Fibroblast of peridontal ligament (primary cell): ENCODE measurements at regions not wholly inside any gene's neighbourhood (a gene's known extent, or its start where the extent isn't known, plus 50 kb on each side); places are given as distances from the start of the nearest gene placed in this dataset.

ENCODE experiments used
- DNase-seq: peaks from one replicate; pipeline ENCODE4 v3.0.0-alpha.2; 2010; ENCODE audit errors: extremely low read depth

DNA sequence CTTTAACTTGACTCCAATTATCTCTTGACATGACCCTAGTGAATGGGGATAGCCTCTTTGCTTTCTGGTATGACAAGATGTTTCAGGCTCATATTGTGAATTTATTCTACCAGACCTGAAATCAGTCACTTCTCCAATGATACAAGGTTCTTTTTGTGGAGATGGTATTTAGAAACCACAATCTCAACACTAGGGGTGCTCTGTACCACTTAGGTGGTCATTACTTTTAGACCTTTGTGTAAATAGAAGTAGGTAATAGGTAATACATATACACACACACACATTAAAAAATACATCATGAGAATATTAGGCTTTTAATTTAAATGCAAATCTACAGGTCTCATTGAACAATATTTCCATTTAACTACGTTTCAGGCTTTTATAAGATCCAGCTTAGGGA, 199.0 kb upstream of the RHOBTB1 start:
- DNase-seq = no peak

DNA sequence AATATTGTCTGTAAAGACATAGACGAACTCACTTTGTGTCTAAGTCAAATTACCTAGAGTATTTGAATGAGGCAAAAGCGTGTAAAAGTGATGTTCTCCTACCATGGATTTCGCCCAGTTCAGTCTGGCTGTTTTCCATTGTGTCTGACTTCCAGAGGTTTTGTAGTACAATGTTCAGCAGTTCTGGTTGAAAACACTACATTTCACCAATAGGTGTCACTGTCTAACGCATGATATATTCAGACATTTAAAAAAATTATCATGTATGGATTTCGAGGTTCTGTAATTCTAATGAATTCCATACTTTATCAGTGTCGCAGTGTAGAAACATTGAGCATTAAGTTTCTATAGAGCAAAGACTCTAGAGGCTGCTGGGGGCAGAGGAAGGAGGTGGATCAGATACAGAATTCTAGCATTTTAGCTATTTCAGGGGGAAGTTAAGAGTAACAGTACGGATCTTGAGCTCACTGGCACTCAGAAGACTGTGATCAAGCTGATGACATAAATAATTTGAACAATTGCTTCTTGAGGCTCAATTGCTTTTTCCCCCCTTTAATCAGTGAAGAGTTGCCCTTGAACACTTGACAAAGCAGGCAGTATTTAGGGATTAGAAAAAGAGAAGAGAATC, 196.9 kb upstream of the RHOBTB1 start:
- DNase-seq = peak; percentile 94

DNA sequence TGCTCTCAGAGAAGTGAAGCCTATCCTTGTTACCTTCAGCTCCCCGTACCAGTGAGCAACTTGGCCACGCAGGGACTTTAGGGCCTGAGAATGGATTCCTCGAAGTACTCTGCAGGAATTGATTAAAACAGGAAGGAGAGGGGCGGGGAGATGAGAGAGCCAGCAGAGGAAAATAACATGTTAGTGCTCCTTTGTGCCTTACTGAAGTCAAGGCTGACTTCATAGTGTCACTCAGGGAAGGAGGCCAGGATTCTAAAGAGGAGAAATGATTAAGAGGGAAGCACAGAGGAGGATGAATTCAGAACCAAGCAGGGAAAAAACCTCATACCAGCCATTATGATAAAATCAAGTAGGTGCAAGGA, 195.6 kb upstream of the RHOBTB1 start:
- peak; percentile 32 for DNase-seq

DNA sequence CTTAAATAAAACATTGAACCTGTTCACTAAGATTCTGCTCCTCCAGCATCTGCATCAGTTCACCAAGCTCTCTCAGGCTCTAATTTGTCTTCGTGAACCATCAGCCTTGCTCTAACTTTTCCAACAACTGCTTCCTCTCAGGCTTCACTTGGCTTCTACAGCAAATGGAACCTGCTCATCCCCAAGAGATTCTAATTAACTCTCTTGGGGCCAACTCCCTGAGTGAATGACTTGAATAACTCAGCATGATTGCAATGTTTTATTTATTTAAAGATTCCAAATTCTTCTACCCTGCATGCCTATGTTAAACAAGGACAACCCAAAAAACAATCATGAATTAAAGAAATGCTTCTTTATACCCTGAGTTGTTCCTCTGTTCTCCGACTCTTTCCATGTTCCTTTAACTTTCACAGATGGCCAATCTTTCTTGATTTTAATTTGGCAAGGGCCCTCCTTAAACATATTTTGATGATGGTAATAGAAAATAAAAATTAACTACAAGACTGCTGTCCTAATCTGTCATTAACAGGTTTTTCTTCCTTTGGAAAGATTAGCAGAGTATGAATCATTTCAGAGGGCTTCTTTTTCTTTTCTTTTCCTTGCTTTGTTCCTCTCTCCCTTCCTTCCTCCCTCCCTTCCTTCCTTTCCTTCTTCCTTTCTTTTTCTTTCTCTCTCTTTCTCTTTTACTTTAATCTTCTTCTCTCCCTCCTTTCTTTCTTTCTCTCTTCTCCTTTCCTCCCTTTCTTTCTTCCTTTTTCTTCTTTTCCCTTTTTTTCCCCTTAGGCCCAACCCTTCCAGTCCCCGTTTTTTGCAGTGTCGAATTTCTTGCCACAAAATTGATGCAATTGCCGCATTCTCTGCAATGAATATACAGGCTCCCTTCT, 195.0 kb upstream of the RHOBTB1 start:
- DNase-seq = peak; percentile 78

DNA sequence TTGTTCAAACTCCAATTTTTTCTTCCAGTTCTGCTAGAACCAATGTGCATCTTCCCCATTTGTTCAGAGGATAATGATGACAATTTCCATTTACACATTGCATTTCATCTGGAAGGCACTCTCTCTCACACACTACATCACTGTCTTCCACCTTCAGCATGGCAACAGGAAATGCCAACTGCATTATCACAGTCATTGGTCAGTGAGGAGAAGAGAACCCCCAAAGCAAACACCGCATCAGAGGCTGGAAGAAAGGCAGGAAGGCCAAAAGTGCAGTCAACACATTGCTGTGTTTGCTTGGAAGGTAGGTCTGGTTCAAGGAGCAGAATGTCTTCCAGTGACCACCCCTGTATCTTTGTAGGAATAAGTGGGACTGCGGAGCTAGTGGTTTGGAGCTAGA, 192.2 kb upstream of the RHOBTB1 start:
- no peak for DNase-seq

DNA sequence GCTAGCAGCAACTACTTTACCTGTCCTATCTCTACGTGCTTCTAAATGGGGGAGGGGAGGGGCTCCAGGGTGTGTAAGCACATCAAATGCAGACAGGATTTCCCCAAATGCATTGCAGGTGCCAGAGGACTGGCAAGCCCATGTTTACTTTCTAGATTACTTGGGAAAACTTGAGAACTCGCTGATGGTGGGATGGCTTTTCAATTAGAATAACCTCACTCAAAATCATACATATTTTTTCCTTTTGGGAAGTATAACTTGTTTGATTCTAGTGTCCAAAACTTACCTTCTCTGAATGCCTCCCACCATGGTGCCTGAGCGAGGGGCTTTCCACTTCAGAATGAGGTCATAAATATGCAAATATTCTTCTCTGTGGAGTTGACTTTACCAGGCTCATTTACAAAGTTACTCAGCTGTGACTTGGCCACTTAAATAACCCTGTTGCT, 191.3 kb upstream of the RHOBTB1 start:
- no peak for DNase-seq

DNA sequence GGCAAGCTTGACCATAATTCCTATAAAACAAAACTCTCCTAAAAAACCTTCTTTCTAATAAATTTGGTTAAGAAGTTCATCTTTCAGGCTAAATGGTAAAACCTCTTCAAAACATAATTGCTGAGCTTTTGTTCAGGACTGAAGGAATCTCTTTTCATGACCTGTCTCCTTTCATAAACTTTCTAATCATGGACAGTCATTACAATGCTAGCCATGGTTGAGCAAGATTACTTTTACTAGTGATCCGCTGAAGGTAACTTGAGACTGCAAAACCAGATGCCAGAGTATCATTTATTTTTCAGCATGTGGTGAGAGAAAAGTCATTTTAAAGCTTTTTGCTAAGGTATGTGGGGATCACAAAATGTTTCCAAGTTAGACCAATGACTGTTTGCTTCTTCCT, 186.4 kb upstream of the RHOBTB1 start:
- peak; percentile 70 for DNase-seq

DNA sequence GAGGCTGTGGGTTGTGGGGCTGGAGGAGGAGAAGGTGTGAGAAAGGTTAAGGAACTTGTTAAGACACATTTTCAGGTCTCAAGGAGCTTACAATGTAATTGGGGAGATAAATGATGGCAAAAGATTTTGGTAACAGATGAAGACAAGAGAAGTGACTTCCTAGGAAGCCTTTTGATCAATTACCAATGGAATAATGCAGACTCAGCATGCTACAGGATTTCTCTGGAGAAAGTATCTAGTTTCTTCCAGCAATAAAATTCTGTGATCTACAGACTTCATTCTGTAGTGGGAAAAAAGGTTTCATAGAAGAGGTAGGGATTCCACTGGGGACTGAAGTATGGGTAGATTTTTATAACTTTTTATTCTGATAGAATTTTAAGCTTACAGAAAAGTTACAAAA, 184.2 kb upstream of the RHOBTB1 start:
- DNase-seq = no peak

DNA sequence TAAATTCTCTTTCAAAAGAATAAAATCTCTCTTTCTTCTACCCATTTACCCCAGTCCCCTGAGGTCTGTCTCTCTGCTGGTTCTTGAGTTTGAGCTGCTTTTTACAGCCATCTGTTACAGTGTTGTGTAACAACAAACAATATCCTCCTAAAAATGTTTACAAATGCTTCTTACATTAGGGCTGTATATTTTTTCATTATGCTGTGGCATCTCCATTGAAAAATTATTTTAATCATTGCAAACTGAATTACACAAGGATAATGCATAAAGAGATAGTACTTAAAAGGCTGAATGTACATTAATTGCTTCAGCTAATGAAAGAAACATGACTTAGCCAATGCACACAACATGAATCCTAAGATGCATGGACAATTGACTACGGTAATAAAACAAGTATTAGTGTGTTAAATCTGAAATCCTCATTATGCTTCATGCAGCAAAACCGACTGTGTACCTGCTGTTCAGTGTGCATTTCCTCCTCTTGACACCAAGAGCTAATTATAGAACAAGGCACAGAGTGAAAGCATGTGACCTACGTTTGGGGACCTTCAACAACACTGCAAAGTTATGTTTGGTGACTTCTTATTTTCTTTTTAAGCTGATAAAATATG, 181.7 kb upstream of the RHOBTB1 start:
- no peak for DNase-seq

DNA sequence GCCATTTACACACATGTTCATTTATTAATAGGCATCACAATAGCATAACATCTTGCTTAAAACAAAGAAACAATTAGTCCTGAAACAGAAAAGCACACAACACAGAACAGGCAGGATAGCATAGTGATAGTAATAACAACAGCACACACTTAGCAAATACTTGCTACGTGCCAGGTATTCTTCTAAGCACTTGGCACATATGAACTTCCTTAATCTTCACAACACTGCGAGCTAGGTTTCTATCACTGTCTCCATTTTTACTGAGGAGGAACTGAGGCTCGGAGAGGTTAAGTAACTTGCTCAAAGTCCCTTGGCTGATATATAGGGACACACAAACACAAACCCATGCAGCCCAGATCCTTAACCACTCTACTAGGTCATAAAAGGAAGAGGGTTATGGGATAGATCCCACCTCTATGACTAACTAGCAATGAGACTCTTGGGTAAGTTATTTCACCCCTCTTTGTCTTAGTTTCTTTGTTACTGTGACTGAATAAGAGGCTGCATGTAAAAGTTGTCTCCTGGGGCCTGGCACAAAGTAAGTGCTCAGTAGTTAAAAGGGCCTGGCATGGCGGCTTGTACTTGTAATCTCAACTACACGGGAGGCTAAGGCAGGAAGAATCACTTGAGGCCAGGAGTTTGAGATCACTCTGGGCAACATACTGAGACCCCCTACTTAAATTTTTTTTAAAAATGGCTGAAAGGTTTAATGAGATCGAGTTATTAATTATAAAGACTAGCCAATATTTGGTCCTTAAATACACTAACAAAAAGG, 181.0 kb upstream of the RHOBTB1 start:
- no peak for DNase-seq

DNA sequence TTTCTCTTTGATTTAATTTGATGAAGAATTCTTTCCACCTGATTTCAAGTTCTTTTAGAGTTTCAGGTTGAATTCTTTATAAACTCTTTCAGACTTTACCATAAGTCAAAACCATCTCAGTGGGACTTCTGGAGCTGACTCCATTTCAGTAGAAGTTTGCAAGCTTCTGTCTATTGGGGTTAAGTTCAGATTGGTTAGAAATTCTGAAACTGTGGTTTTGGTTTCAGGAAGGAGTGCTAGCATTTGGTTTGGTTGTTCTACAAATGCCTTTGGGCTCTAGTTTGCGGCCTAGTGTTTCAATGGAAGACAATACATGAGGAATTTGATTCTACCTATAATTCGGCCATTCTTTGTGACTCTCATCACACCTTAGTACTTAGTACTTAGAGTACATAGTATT, 176.8 kb upstream of the RHOBTB1 start:
- DNase-seq = no peak

DNA sequence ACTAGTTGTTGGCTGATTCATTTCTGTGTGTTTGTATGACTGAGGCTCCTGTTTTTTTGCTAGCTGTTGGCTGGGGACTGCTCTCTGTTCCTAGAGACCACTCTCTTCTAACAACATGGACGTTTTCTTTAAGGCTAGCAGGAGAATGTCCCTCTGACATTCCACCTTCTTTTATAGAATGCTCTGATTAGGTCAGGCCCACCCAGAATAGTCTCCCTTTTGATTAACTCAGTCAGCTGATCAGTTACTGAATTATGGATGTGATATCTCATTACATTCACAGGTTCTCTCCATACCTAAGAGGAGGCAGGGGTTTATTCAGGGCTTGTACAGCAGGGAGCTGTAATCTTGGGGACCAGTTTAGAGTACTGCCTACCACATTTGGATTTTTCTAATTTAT, 175.6 kb upstream of the RHOBTB1 start:
- no peak for DNase-seq

DNA sequence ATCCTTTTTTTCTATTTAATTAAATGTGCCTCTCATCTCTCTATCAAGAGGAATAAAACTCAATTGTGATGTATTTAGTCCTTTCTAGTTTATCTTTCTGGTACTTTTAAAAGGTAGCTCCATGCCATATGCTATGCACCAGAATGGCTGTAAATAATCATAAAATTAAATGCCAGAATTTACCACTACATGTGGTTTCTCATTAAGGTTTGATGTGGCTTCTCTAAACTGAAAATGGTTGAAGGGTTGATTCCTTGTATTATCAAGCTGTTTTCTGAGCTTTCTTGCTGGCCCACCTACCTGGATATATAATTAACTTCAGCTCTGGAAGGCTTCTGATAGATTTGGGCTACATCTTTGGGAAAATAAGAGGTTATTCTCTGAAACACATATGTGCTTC, 171.9 kb upstream of the RHOBTB1 start:
- DNase-seq = no peak

DNA sequence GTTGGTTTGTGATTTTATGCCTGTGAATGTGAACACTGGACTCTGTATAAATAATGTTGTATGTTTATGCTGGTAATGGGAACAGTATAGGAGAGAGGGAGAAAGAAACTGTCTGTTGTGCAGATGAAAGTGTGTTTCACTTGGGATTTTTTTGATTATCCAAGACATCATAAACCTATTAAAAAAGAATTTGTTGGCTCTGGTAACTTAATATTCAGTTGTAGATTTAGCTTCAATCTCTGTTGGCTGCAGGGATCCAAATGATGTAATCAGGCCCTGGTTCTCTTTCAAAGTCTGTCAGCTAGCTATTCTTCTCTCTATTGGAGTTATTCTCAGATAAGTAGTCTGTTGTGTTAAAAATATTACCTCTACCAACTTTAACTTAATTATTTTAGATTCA, 168.8 kb upstream of the RHOBTB1 start:
- DNase-seq = peak; percentile 71

DNA sequence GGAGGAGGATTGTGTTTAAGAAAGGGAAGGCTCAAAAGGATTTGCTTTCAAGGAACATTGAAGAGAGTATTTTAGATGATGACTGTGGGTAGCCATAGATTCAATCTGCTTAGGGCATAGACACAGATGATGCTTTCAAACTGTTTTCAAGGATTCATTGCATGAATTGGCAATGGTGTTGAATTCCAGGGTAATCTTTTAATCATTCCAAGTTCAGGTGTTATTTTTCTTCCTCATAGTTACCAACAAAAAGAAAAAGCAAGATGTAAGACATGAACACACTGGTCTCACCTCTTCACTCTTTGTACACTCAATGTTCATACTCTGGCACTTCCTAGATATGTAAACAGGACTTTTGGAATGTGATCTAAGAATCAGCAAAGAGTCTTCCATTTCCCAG, 167.0 kb upstream of the RHOBTB1 start:
- no peak for DNase-seq

DNA sequence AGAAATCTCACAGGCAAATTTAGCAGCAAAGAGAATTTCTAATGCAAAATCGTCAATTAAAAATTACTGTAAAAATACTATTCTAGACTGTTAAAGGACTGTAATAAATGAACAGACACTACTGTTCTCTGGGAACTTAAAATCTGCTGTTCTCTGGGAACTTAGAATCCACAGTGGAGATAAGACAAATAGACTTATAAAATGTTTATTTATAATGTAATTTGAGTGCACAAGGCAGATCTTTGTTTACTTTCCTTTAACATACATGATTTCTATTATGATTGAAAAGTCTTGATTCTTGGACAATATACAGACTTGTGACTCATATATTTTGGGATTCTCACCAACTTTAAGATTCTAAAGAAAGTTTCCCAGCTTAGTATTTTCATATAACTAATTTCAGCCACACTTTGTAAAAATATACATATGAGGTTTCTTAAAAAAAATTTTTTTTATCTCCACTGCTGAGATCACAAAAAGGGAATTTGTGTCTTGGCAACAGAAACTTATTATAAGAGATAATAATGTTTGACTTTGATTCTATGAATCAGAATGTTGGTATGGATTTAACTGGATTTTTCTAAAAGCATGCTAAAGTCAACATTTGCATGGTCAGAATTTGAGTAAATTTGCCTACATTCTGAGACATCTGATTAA, 166.3 kb upstream of the RHOBTB1 start:
- peak; percentile 96 for DNase-seq

DNA sequence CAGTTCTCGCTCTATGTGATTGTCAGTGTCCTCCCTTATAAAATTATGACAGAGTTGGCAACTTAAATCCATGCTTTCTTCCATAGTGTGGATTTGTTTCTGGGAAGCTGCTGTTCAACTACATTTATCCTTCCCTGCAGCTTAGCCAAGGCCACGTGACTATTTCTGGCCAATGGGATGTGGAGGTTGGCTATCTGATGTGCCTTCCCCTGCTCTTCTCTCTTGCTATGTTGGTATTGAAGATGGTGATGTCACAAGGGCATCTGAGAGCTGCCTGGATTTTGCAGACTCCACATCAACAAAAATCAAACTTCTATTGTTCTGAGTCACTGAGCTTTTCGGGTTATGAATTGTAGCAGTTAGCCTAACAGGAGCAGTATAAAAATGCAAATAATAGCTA, 164.9 kb upstream of the RHOBTB1 start:
- peak; percentile 11 for DNase-seq

DNA sequence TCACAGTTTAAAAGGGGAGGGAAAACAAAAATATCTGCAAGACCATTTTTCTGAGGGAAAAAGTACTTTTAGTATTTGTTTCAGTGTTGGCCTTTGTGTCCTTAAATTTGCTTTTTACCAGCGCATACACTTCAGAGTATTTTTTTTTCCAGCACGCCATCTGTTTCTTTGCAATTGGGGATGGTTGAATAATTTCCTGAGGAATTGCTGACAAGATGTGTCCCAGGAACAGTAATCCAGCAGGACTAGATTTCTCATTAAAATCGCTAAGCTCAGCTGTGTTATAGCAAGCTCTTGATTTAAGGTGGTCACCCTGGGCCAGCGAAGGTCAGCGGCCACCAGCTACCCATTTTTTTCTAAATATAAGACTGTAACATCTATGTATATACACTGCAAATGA, 156.9 kb upstream of the RHOBTB1 start:
- DNase-seq = no peak

DNA sequence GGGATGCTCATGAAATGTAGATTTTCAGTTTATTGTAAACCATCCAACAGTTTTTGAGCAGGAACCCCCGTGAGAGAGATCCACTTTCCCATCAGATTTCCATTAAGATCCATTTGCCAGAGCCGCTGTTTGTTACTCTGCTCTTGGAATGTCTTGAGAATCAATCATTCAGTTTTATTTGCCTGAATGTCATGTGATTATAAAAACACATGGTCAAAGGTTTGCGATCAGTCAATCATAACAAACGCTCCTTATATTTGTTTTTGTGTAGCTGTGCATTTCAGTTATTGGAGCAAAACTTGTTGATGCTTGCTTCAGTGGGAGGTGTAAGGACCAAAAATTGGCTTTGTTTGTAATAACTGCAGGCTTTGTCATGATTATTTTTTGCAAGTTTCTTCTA, 155.8 kb upstream of the RHOBTB1 start:
- DNase-seq = no peak

DNA sequence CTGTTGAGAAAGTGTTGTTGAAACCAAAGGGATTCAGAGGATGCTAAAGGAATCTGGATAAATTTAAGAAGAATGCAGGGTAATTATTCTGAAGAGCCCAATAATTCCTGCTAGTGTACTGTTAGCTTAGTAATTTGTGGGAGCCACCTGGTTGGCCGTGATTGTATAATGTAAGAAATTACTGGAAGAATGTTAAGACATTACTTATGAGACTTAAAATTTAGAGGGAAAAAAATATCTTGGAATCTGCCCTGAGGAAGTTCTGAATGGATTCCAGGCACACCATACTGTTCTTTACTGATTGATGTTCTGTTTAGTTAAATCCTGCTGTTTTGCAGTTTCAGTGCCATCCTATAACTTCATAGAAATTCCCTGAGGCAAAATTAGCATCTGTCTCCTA, 155.0 kb upstream of the RHOBTB1 start:
- DNase-seq = no peak

DNA sequence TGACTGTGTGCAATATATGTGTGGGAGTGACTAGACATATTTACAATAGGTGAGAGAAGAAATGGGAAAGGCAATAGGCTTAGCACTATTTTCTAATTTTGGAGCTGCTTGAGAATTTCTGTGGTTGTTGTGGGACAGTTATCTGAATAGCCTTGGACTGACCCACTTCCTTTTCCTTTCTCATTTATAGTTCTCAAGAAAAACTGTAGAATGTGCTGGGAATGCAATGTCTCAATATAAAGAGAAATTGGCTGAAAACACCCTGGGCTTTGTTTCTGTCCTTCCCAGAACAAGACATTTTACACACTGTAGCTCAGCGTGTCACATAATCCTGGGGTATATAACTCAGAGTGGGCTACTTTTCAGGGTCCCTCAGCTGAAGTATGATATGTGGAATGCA, 153.0 kb upstream of the RHOBTB1 start:
- DNase-seq = no peak

DNA sequence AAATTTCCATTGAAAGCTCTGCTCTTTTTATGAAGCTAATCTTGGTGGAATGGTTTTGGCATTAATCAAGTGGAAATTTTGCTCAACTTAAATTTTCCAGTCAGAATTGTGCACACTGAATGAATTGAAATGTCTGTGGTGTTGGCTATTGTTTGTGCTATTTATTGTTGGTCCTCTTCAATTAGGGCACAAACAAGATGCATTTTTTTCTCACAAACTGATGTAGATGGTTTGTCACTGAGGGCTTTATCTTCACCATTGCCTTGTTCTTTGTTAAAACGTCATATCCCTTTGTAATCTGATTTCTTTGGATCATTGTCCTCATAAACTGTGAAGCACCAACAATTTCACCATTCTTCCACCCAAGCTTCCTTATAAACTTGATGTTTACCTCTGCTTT, 152.1 kb upstream of the RHOBTB1 start:
- no peak for DNase-seq
